Colon (tissue), 2 donors: ENCODE measurements at regions not wholly inside any gene's neighbourhood (a gene's known extent, or its start where the extent isn't known, plus 50 kb on each side); places are given as distances from the start of the nearest gene placed in this dataset.

Experiments used
- FAIRE-seq: peaks from 2 replicates; lab custom pipeline; 2012; peaks lifted over from hg19 to GRCh38; lab: Jason Lieb, UNC
- donor health status: control.
- donor health status: control.

DNA sequence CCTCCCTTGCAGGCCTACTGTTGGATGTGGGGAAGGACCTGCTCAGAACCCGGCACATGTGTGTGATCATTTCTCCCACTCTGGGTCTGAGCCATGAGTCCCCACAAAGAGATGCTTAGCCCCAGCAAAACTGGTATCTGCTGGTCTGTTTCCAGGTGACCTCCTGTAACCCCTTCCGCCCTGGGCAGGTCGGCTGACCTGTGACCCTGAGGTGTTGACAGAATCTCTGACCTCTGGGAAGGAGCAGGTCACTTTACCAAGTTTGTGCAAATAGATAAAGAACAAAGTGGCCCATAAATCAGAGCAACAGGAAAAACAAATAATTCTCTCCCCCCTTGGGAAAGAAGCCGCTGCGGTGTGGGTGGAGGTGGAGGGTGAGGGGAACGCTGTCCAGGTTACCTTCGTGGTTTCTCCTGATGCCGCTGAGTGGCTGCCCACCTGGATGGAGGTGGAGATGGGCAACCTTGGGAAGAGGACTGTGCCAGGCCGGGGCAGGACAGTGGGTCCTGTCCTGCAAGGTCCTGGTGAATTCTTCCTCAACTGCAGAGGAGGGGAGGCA is 174.0 kb upstream of the MYCN start:
- no peak for FAIRE-seq

DNA sequence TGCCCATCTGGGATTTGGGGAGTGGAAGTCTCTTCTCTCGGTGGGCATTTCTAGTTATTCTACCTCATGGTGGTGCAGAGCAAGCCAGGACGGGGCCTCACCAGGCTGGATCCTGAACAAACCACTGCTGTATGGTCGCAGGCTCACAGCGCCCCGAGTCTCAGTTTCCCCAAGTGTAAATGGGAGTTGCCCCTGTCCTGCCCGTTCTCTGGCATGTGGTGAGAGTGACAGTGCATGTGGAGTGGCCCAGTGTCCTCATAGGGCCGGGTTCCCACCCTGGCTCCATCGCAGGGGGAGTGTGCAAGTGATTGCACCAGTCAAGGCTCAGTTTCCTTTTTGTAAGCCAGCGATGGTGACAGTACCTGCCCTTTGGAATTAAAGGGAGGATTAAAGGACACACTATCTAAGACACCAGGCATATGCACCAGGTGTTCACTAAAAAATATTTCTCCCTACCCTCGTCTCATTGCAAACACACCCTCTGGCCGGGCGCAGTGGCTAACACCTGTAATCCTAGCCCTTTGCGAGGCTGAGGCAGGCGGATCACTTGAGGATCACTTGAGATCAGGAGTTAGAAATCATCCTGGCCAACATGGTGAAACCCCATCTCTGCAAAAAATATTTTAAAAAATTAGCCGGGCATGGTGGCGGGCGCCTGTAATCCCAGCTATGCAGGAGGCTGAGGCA is 173.3 kb upstream of the MYCN start:
- no peak for FAIRE-seq

GRCh38 chr2:15767679-15768078 is 172.7 kb upstream of the MYCN start:
- no peak for FAIRE-seq

GRCh38 chr2:15768142-15768541 is 172.2 kb upstream of the MYCN start:
- no peak for FAIRE-seq

GRCh38 chr2:15768615-15769014 is 171.7 kb upstream of the MYCN start:
- no peak for FAIRE-seq

DNA sequence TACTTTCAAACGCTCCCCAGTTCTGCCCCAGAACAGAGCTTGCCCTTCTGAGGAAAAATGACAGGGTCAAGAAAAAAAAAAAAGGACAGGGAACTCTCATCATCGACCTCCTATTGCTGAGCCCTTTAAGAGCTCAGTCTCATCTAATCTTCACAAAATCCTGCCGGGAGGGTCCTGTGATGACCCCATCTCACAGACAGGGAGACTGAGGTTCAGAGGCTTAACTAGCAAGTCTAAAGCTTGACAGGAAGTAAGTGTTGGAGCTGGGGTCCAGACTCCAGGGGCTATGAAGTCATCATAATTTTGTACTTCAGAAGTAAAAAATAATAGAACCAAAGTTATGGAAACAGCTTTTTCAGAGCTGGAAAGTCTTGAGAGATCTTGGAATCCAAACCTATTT is 171.1 kb upstream of the MYCN start:
- no peak for FAIRE-seq

DNA sequence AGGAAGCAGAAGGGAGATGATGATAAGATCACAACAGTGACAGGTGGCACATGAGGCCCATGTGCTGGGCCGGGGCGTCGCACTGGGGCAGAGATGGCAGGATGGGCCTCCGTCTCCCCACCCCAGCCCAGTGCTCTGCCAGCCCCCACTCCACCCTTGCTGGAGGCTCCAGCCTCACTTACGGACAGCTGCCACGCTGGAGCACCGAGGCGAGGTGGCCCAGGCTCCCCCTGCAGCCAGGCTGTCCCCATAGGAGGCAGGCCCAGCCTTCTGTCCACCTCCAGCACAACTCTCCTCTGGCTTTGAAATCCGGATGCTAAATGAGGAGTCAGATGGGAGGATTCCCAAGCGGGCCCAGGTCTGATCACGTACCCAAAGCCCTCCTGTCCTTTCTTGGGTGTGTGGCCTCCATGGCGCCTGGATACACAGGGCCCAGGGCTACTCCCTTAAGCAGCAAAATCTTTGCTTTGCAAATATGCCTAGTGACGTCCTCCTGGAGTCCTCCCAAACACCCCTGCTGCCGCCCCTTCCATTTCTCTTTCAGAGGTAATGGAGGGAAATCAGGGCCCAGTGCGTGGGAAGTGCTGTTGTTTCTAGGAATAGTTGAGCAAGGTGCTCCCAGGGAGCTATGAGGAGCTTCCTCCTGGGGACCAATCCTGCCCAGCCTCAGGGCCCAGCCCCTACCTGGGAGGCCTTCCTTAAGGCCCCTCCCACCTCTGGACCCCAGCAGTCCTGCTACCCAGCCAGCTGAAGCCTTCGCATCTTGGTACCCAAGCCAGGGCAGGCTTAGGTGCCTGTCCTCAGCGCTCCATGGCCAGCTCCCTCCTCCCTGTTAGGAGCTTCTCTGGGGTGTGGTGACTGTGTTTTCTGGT is 170.4 kb upstream of the MYCN start:
- FAIRE-seq, result no peak

- FAIRE-seq, result no peak
These were observed 169.7 kb upstream of the MYCN start for GRCh38 chr2:15770606-15771005.

DNA sequence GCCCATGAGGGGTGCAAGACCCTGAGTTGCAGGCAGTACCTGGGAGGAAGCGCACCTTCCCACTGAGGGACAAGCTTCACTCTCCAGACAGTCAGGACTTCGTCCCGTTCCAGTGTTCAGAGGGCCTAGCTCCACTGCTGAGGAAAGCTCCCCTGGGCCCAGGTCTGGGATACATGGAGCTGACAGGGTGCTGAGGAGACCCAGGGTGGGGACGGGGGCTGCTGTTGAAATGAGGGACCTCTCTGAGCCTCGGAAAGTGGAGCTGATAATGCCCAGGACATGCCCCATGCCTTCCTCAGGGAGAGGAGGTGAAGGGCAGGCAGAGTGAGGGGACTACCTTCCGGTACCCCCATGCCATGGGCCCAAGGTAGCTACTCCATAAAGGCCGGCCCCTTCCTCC is 169.2 kb upstream of the MYCN start:
- no peak for FAIRE-seq

DNA sequence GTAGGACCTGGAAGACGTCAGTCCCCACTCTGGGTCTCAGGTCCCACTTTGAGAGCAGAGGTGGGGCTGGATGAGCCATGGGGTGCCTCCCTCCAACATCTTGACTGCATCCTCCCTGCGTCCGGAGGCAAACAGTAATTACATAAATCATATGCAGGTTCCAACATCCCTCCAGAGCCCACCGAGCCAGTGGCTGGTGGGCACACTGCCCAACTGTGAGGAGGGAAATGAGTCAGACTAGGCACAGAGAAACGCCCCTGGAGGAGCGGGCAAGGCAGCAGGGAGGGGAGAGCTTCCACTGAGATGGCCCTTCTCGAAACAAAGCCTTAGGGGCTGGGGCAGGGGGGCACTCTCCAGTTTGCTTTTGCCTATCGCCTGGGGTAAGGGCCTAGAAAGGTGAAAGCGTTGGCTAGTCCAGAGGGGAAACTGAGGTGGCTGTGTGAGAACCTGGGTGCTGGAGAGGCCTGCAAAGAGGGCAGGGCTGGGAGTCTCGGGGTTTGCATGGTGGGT is 168.2 kb upstream of the MYCN start:
- no peak for FAIRE-seq

- FAIRE-seq, result no peak
These were observed 167.7 kb upstream of the MYCN start for GRCh38 chr2:15772681-15773080.

- FAIRE-seq, result no peak
These were observed 167.1 kb upstream of the MYCN start for GRCh38 chr2:15773204-15773603.

- no peak for FAIRE-seq
These were observed 166.5 kb upstream of the MYCN start for GRCh38 chr2:15773846-15774245.

DNA sequence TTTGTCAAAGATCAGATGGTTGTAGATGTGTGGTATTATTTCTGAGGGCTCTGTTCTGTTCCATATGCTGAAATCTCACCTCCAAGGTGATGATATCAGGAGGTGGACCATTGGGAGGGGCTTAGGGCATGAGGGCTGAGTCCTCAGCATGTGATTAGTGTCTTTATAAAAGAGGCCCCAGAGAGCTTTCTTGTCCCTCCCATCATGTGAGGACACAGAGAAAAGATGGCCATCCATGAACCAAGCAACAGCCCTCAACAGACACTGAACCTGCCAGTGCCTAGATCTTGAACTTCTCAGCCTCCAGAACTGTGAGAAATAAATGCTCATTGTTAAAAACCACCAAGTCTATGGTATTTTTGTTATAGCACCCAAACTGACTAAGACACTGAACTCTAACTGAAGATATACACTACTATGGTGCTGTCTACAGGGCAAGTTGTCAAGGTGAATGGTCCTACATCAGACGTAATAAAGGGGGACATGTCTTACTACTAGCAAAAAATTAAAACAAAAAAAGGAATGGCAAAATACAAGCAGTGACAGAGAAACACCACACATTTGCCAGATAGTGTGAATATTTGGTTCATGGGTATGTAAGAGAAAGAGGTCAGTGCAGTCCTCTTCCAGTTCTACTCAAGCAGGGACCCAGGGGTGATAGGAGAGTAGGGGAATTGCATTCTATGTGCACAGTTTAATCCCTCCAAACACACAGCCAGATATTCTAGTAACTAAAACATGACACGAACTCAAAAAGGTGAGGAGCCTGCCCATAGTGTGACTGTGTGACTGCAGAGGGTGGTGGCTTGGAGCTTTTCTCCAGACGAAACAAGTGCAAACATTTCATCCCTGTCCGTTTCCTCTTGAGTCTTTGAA is 164.4 kb upstream of the MYCN start:
- no peak for FAIRE-seq

DNA sequence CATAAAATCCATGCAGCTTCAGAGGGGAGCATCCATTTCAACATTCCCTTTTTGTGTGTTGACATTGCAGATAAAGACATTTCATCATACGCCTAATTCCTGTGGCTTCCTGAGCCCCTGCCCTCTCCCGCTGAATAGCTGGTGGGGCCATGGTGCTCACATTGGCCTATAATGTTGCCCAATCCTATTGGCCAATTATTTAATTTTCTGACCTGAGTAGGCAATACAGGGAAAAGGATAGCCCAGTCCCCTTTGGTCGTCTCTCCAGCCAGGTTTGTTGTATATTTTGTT is 163.8 kb upstream of the MYCN start:
- FAIRE-seq, result no peak

GRCh38 chr2:15776992-15777702 is 163.2 kb upstream of the MYCN start:
- no peak for FAIRE-seq

GRCh38 chr2:15777795-15778371 is 162.5 kb upstream of the MYCN start:
- no peak for FAIRE-seq

GRCh38 chr2:15778529-15779219 is 161.7 kb upstream of the MYCN start:
- no peak for FAIRE-seq

DNA sequence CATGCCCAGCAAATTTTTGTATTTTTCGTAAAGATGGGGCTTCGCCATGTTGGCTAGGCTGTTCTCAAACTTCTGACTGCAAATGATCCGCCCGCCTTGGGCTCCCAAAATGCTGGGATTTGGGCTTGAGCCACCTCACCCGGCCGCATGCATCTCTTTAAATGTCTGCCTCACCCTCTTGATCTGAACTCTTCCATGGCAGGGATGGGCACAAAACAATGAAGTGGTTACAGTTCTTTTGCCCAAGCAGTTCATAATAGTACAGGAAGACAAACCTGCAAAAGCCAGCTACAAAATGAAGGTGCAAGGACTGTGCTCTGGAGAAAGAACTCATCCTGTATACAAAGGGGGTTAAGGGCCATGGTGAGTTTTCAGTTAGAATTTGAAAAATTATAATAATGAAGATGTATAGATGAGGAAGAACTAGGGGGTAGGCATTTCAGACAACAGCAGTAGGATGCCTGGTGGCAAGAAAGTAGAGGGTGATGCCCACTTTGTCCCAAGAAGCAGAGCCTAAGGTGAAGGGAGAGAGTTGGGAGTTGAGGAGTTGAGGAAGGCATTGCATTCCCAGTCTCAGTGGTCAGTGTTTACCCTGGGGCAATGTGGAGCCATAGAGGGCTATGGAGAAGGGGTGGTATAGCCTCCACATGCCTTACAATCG is 160.8 kb upstream of the MYCN start:
- no peak for FAIRE-seq

- FAIRE-seq, result no peak
These were observed 160.1 kb upstream of the MYCN start for GRCh38 chr2:15780234-15780633.
